Keratinocyte (primary cell): ENCODE measurements at regions not wholly inside any gene's neighbourhood (a gene's known extent, or its start where the extent isn't known, plus 50 kb on each side); places are given as distances from the start of the nearest gene placed in this dataset.

ENCODE experiments used
- DNase-seq: peaks from one replicate; pipeline ENCODE4 v3.0.0-alpha.2; 2011; ENCODE audit warnings: low read depth, missing footprints, low spot score
- FAIRE-seq: peaks from 2 replicates; lab custom pipeline; 2011; peaks lifted over from hg19 to GRCh38; lab: Jason Lieb, UNC
- H2AFZ ChIP-seq: 2 replicates; pipeline ENCODE4 v1.6.0; 2012; ENCODE audit warnings: low read length, control low read depth, inconsistent platforms; ENCODE audit not compliant: control insufficient read depth
- H3K27ac ChIP-seq: 2 replicates; pipeline ENCODE4 v1.5.1; 2011; ENCODE audit warnings: low read length; ENCODE audit not compliant: control insufficient read depth, insufficient read depth
- H3K27me3 ChIP-seq: 3 replicates; pipeline ENCODE4 v1.6.0; 2011; ENCODE audit warnings: low read length; ENCODE audit not compliant: control insufficient read depth, insufficient read depth; ENCODE audit errors: extremely low read depth
- H3K36me3 ChIP-seq, 2 experiments: 2 replicates in 1 of 2; 3 replicates in 1 of 2; pipeline ENCODE4 v1.5.1; 2011; ENCODE audit warnings: low read length in 2 of 2, mild to moderate bottlenecking in 1 of 2; ENCODE audit not compliant: control insufficient read depth in 2 of 2, insufficient read depth in 2 of 2; ENCODE audit errors: extremely low read depth in 1 of 2
- H3K4me1 ChIP-seq: 3 replicates; pipeline ENCODE4 v1.5.1; 2011; ENCODE audit warnings: low read length; ENCODE audit not compliant: control insufficient read depth, insufficient read depth; ENCODE audit errors: extremely low read depth
- H3K4me2 ChIP-seq: 3 replicates; pipeline ENCODE4 v1.6.0; 2011; ENCODE audit warnings: low read depth, low read length; ENCODE audit not compliant: control insufficient read depth, insufficient read depth; ENCODE audit errors: extremely low read depth
- H3K4me3 ChIP-seq, 3 experiments: fragments of 200-600 bp in 1 of 3; sonication (generic) in 1 of 3; 2 replicates in 2 of 3; 3 replicates in 1 of 3; pipeline ENCODE4 v1.5.1; 2011 to 2016; ENCODE audit warnings: low read length in 3 of 3, mild to moderate bottlenecking in 3 of 3, control low read depth in 2 of 3, inconsistent platforms in 1 of 3, low read depth in 1 of 3, mixed read lengths in 1 of 3, mixed run types in 1 of 3, moderate library complexity in 1 of 3; ENCODE audit not compliant: control insufficient read depth in 2 of 3, insufficient read depth in 2 of 3; ENCODE audit errors: extremely low read depth in 1 of 3
- H3K79me2 ChIP-seq: 2 replicates; pipeline ENCODE4 v1.6.0; 2012; ENCODE audit warnings: low read length; ENCODE audit not compliant: control insufficient read depth, insufficient read depth
- H3K9ac ChIP-seq: 3 replicates; pipeline ENCODE4 v1.6.0; 2011; ENCODE audit warnings: low read length; ENCODE audit not compliant: control insufficient read depth, insufficient read depth; ENCODE audit errors: extremely low read depth
- H3K9me1 ChIP-seq: 3 replicates; pipeline ENCODE4 v1.6.0; 2011; ENCODE audit warnings: low read length; ENCODE audit not compliant: control insufficient read depth, insufficient read depth; ENCODE audit errors: extremely low read depth
- H3K9me3 ChIP-seq: 2 replicates; pipeline ENCODE4 v1.5.1; 2012; ENCODE audit warnings: low read depth, low read length; ENCODE audit not compliant: control insufficient read depth
- H4K20me1 ChIP-seq: 3 replicates; pipeline ENCODE4 v1.6.0; 2011; ENCODE audit warnings: low read length; ENCODE audit not compliant: control insufficient read depth, insufficient read depth; ENCODE audit errors: extremely low read depth
- EZH2 ChIP-seq: IDR thresholded peaks from one replicate; pipeline ENCODE4 v1.6.1; 2012; ENCODE audit warnings: inconsistent platforms, mild to moderate bottlenecking, low read length, moderate library complexity
- dilution Hi-C: fragments of 300-500 bp; cut with MboI; formaldehyde crosslinking; loops from one replicate; pipeline ENCODE4 v1.7.0; 2020; ENCODE audit warnings: low sequenced_read_pairs; ENCODE audit not compliant: extremely low pct_ligation_motif_present
- TF ChIP-seq, protein P1 (sequence below), 3 experiments: IDR thresholded peaks in 1 of 3; conservative IDR thresholded peaks in 1 of 3; optimal IDR thresholded peaks in 1 of 3; 2 replicates in 2 of 3; 3 replicates in 1 of 3; pipeline versions ENCODE3 to v1.5.1; 2011; ENCODE audit warnings: low read length in 3 of 3, mild to moderate bottlenecking in 3 of 3, moderate library complexity in 2 of 3, control low read depth in 1 of 3, inconsistent platforms in 1 of 3; ENCODE audit not compliant: insufficient read depth in 2 of 3; ENCODE audit errors: extremely low read depth in 1 of 3

DNA sequence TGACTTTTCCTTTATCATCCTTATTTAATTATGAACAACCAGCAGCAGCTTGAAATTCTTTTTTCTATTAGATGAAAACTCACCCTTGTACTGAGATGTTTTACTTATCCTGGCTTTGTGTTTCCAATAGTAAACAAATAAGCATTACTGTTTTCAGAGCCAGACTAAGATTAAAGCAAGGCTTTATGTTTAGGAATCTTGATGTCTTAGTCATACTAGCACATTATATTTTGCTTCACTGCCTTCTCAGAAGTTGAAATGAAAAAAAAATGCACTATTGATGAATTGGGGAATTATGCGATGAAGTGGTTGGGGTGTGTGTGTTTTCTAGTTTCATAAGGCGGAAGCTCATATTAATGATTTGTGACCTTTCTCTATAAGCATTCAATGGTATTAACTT is 301.2 kb upstream of the E2F7 start:
- dilution Hi-C loops = no loop called here
- Histone ChIP-seq H2AFZ (no peak overlapping the region), H3K4me3 (no peak overlapping the region), H3K4me1 (no peaks in the 10 kb centered on the region), H3K9me1 (no peaks in the 10 kb centered on the region), H3K36me3 (no peaks in the 10 kb centered on the region), H3K4me2 (no peak overlapping the region), H3K27me3 (no peaks in the 10 kb centered on the region), H4K20me1 (no peaks in the 10 kb centered on the region), H3K27ac (no peak overlapping the region), H3K9me3 (no peaks in the 10 kb centered on the region), H3K79me2 (no peaks in the 10 kb centered on the region), H3K9ac (no peak overlapping the region)
- no peak for FAIRE-seq
- DNase-seq = no peak
- TF ChIP-seq, protein P1, sequence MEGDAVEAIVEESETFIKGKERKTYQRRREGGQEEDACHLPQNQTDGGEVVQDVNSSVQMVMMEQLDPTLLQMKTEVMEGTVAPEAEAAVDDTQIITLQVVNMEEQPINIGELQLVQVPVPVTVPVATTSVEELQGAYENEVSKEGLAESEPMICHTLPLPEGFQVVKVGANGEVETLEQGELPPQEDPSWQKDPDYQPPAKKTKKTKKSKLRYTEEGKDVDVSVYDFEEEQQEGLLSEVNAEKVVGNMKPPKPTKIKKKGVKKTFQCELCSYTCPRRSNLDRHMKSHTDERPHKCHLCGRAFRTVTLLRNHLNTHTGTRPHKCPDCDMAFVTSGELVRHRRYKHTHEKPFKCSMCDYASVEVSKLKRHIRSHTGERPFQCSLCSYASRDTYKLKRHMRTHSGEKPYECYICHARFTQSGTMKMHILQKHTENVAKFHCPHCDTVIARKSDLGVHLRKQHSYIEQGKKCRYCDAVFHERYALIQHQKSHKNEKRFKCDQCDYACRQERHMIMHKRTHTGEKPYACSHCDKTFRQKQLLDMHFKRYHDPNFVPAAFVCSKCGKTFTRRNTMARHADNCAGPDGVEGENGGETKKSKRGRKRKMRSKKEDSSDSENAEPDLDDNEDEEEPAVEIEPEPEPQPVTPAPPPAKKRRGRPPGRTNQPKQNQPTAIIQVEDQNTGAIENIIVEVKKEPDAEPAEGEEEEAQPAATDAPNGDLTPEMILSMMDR (optimal IDR thresholded peaks at IDR 0.05 in 1 of 3, IDR thresholded peaks at IDR 0.05 in 1 of 3, conservative IDR thresholded peaks at IDR 0.05 in 1 of 3; ENCODE audit: extremely low read depth in 1 of 3, insufficient read depth in 2 of 3, low read length in 3 of 3) = no peak
- no peak for TF ChIP-seq EZH2

DNA sequence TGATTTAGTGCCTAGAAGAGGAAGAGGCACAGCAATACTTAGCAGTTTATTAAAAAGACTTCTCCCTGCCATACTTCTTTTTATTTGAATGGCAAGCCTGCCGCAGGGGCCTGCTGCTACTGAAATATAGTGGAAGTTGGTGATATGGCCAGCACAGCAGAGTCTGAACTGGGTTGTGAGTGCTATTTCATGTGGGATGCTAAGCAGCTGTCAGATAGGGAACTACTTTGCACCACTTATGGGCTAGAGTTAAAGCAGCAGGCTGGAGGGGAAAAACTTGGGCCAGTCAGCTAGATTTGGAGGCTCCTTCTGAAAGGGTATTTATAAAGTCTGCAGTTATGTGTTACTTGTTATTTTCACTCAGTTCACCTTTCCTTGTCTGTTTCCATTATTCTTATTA is 299.0 kb upstream of the E2F7 start:
- no peak for TF ChIP-seq EZH2
- TF ChIP-seq, protein P1 (optimal IDR thresholded peaks at IDR 0.05 in 1 of 3, IDR thresholded peaks at IDR 0.05 in 1 of 3, conservative IDR thresholded peaks at IDR 0.05 in 1 of 3; ENCODE audit: extremely low read depth in 1 of 3, insufficient read depth in 2 of 3, low read length in 3 of 3) = no peak
- no peak overlapping the region for H2AFZ ChIP-seq
- H4K20me1 ChIP-seq = no peaks in the 10 kb centered on the region
- H3K9me1 ChIP-seq = no peaks in the 10 kb centered on the region
- H3K27me3 ChIP-seq = no peaks in the 10 kb centered on the region
- no peaks in the 10 kb centered on the region for H3K79me2 ChIP-seq
- no peak for DNase-seq
- no peak overlapping the region for H3K9ac ChIP-seq
- H3K9me3 ChIP-seq = no peaks in the 10 kb centered on the region
- H3K27ac ChIP-seq = no peak overlapping the region
- dilution Hi-C loops = no loop called here
- H3K36me3 ChIP-seq = no peaks in the 10 kb centered on the region
- no peak overlapping the region for H3K4me3 ChIP-seq
- FAIRE-seq = no peak
- H3K4me2 ChIP-seq = no peak overlapping the region
- H3K4me1 ChIP-seq = no peaks in the 10 kb centered on the region
